ENCODE measurements at regions not wholly inside any gene's neighbourhood (a gene's known extent, or its start where the extent isn't known, plus 50 kb on each side); places are given as distances from the start of the nearest gene placed in this dataset.
A peak's percentile ranks its signal among the peaks of the same experiment; 100 is the strongest.

DNA sequence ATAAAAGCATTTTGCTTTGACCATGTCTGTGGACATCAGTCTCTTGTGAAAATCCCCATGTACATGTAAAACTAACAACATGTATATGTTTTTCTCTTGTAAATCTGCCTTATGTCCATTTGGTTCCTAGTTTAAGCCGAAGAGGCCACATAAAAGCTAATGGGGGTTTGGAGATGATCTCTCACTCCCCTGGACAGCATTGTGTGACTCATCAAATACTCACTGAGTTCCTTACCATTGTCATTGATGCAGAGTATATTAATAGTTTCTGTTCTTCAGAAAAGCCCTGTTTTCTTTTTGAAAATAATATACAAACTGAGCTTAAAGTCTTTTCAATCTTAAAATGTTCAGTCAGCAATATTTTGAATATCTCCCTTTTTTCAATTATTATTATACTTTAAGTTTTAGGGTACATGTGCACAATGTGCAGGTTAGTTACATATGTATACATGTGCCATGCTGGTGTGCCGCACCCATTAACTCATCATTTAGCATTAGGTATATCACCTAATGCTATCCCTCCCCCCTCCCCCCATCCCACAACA is 536.7 kb upstream of the HTR2A start:
- DNase-seq (ENCODE audit: low spot score), result no peak

DNA sequence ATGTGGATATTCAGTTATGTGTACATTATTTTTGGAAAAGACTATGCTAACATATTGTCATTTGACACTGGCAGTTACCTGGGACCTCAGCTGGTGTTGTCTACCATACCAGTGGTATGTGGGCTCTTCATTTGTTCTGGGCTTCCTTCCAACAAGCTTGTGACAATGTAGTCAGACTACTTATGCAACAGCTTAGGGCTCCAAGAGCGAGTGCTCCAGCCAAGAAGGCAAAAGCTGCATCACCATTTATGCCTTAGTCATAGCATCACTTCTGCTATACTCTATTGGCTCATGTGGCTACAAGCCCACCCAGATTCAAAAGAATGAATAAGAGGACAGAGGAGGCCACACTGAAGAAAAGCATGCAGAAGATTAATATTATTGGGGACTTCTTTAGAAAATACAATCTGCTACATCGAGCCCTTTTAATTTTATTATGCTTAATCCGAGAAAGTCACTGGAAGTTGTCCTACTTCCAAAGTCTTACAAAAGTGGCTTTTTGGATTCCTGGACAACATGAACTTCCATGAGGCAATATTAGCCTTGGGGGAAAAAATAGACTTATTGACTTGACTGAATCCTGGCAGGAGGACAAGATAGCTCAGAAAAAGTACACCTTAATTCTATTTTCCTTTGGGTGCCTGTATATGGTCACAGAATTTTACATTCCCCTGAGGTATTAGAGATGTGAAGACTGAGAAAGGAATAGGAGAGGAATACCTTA is 529.4 kb upstream of the HTR2A start:
- no peak for DNase-seq (ENCODE audit: low spot score)

DNA sequence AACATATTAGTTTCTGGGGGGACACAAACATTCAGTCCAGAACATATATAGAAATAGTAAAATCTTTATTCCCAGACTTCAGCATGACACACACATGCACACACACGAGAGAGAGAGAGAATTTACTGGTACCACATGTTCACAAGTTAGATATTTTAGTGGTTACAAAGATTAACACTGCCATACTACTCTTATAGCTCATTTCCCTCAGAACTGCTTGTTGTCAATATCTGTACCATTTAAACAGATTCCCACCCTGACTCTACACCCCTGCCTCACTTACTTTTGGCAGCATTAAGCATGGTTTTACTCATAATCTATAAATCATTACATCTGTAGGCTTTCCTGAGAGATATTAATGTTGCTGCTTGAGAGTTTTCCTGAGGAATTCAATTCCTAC is 524.7 kb upstream of the HTR2A start:
- DNase-seq (ENCODE audit: low spot score), result no peak

DNA sequence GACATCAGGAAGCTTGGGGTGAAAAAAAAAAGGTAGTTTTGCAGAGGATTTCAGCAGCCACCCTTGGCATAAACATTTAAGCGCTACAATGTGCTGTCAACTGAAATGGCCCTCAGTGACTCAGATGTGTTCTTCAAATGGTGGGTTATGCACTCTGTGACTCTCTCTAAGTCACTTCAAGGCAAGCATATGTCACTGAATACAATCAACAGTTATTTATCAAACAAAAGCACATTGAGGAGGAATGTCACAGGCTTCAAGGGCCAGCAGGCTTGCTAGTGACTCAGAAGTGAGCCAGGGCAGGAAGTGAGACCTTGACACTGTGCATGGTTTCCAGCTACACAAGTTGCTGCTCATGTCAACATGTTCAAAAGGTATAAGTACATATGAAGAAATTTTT is 523.7 kb upstream of the HTR2A start:
- no peak for DNase-seq (ENCODE audit: low spot score)

DNA sequence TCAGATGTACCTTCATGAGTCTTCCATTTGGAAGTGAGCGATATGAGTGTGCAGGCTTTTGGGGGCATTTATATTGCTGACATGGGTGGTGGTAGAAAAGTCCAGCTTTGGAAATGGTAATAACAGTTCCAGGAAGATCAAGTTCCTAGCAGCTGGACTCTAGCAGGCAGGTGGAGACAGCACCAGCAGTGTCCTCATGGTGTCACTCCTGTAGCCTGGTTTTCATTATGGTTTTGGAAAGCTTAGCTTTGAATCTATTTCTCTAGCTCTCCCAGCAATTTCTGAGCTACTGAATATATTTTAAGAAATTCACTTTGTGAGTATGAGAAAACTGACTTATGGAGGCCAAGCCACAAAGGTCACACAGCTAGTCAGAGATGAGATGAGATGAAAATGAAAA is 523.2 kb upstream of the HTR2A start:
- no peak for DNase-seq (ENCODE audit: low spot score)

DNA sequence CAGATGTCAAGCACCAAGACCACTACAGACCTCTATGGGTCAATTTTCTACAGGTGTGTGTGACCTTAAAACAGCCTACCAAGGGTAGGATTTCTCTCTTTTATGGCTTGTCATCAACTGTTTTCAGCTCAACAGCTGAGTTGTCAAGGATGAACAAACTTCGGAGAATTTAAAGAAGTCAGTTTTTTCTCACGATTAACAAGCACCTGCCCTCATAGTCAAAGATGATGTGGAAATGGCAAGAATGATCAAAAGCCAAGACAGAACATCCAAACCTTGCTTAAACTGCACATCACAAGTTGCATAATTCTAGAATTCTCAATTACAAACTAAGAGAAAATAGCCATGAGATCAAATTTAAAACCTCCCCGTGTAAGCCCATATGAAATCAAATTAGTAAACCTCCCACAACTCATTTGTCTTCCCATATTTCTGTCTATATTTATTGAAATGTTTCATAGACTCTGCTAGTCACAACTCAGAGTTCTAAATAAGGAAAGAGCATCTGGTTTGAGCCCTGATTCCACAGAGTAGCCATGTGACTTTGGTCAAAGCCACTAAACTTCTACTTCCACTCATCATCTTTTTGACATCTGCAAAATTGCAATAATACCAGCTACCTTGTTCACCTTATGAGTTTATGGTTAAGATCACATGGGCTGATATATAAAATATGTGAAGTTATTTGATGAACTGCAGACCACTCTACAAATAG is 521.5 kb upstream of the HTR2A start:
- no peak for DNase-seq (ENCODE audit: low spot score)

DNA sequence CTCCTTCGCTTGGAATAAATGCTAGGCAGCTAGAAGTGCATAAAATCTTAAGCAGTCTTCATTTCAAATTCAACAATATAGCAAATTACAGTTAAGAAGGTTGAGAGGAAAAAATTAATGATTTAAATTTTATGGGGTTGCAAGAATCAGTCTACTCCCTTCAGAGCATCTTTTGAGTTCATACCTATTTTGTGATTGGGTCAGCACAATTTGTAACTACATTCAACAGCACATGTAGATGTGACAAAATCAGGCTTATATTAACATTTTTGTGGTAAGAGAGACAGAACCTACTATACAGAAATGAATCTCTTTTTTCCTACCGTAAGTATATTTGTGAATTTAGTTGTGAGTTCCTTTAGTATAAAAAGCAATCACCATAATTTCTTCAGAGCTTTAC is 520.6 kb upstream of the HTR2A start:
- DNase-seq (ENCODE audit: low spot score), result no peak

DNA sequence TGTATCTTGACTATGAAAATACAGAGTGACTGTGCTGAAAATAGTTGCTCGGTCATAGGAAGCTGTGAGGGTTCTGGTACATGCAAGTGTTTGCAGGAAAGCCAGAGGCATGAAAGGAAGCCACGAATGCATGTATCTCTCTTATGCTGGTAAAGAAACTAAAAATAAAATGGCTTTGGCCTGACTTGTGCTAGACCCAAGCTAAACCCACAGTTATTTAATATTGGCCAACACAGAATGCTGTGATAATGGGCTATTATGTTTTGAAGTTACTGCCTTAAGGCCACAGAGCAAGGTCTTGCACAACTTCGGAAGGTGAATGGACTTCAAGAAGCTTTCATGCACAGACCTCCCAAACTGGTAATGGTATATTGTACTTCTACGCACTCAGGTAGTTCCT is 518.2 kb upstream of the HTR2A start:
- DNase-seq (ENCODE audit: low spot score), result no peak

DNA sequence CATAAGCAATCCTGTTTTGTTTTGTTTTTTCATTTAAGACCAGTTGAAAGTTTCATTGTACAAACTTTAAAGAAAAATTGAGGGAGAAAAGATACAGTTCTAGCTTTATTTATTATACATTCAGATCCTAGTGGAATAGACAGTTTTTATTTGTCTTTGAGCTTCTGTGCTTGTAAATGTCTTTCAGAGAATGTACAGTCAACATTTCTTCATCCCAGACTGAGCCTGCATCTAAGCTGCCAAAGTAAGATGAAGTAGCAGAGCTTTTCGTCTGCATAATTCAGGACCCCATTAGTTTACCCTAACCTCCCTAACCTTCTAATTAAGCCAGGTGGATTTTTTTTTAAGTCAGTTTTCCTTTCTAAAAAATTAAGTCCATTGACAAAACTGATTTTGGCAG is 516.7 kb upstream of the HTR2A start:
- DNase-seq (ENCODE audit: low spot score), result no peak

DNA sequence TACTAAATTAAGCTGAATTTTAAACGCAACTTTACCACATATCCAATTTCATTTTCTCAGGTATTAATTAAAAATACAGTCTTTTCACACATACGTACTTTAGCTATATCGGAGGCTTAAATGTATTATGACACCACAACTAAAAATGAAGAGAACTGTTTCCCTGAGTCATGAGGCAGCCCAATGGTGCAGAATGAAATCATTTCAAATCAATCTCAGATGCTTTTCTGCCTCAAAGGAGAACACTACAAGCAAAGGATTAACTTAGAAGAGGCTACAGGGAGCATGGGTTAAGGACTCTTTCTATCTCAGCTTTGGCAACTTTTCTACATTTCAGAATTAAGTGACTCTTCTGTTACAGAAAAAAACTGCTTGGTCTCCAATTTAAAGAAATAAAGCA is 516.3 kb upstream of the HTR2A start:
- DNase-seq (ENCODE audit: low spot score), result no peak

DNA sequence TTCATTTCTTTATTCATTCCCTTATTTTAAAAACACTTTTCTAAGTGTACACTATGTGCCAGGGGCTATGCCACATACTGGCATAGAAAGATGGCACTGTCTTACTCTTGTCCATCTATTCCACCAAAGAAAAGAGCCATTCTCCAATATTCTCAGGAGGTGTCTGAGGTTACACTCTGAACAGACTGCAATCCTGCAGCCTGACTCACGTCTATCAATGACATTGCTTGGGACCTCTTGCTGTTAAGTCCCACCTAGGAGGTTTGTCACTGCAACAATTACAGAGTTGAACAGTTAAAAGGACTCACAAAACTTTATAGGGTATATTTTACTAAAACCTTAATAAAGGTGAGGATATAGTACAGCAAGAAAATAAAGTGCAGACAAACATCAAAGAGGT is 512.9 kb upstream of the HTR2A start:
- no peak for DNase-seq (ENCODE audit: low spot score)

DNA sequence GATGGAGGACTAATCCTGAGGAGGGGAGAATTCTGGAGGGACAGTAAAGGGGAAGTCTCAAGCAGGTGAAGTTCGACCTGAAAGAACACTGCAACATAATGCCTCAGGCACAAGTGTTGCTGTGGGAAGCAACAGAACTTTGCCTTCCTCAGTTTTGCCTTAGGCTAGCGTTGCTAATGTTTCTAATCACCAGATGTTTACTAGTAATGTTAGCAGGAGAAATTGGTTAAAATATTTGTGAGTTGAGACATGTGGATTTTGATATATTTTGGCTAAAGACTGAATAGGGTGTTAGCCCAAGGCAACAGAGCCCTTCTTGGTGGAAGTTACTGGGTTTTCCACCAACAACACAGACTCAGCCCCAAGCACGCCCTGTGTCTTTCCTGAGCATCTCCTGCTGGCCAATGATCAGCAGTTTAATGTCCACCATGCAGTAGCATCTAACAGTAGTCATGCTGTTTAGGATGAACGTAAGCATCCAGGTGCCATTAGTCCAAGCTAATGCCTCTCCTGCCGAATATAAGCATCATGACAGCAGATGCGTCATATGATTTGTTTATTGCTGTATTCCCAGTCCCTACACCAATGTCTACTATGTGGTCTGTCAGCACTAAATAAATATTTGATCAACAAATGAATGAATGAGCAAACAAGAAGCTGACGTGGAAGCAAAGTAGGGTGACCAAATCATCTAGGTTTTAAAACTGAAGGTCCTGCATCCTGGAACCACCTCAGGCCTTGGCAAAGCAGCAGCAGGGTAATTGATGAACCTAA is 511.9 kb upstream of the HTR2A start:
- no peak for DNase-seq (ENCODE audit: low spot score)

DNA sequence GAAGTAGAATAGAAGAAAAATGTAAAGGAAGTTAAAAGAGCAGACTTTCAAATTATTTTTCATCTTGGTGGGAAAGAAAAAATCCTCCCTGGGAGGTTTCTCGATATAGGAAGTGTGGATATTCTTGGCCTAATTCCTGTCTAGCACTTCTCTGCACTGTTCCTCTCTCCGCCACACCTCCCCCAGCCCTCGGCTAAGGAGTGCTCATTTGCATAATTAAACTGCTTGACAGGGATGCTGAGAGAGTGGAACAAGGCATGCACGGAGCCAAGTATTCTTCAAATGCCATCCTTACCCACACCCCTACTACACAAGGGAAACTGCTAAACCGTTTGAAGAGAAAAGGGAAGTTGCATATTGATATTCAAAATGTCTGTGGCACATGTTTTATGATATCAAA is 511.0 kb upstream of the HTR2A start:
- no peak for DNase-seq (ENCODE audit: low spot score)

DNA sequence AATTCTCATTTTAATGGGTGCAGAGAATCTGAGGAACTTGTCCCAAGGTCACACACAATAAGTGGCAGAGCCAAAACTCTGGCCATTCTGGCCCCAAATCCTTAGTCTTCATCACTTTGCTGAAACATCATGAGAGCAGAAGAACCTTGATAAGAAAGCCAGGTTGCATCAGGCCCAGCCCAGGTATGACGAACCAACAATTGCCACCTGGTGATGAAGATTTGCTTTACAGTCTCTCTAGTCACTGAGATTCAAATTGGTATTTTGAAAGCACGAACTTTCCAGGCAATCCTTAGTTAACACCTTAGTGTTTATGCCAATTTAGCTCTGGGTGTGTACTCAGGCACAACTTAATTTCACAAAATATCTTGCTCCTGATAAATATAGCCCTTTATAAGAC is 502.7 kb upstream of the HTR2A start:
- DNase-seq (ENCODE audit: low spot score), result no peak

DNA sequence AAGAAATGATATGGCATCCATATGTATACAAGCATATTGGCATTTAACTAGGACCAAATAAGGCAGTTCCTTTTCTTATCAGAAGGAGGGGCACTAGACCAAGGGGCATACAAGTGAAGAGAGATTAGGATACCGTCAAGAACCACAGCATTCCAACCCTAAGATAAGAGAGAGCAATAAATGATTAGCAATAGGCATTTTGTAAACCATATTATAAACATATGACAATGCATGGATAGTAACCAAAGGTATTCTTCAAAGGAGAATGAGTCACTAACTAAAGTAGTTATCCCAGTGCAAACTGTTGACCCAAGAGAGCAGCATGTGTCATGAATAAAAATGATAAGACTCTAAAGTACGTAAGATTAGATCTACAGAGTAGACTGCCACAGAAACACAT is 500.9 kb upstream of the HTR2A start:
- DNase-seq (ENCODE audit: low spot score), result peak; percentile 2

DNA sequence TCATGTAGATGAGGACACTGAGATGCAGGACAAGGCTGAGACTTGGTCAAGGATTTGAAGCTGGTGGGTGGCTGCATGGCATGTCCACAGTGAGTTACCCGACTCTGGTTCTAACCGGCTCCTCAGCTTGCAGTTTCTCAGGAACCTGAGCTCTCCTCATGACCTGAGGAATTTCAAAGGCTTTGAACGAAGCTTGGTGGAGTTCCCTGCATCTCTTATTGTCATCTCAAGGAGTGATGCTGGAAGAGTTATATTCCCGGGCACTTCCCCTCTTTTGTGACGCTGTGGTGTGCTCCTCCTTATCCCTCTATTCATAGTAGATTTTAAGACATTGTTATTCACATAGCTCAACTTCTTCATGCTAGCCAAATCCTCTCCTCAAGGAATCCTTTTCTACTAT is 500.1 kb upstream of the HTR2A start:
- no peak for DNase-seq (ENCODE audit: low spot score)

DNA sequence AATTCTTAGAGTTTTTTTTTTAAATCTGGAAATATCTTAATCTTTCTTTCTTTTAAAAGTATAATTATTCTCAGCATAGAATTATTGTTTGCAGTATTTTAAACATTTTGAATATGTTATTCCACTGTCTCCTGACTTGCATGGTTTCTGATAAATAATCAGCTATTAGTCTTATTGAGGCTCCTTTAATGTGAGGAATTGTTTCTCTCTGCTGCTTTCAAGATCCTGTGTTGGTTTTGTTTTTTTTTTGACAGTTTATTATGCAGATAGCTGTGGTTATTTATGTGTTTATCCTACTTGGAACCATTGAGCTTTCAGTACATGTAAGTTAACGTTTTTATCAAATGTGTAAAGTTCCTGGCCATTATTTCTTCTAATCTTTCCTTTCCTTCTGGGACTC is 477.9 kb upstream of the HTR2A start:
- DNase-seq (ENCODE audit: low spot score), result no peak

DNA sequence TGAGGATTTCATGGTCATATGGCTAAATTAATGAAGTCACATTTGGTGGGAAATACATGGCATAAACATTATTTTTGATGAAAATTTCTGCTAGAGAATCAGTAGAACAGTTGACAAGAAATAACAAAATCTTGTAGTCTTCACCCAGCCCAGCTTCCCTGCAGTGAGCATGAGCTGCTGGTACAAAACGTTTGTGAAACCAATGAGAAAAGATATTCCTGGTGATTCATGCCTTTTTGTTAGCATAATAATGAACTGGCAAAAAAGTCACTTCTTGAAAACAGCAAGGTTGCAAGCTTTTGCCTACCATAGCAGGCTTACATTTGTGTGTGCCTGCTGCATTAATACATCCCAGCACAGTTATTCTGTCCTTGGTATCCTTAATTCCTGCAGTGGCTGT is 475.9 kb upstream of the HTR2A start:
- no peak for DNase-seq (ENCODE audit: low spot score)

DNA sequence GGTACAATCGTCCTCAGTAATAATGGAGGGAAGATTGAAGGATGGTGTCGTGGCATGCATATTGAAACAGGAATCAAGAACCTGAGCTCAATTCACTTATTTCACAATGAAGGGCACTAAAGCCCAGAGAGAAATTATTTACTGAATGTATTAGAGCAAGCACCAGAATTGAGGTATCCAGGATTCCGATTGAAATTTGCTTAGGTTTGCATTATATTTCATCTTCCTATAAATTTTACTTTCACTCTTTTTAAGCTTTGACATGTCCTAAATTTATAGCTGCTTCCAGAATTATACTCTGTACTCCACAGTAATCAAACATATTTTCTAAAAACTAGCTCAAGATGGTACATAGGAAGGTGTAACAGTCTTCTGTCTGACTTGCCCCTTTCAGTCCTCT is 454.9 kb upstream of the HTR2A start:
- no peak for DNase-seq (ENCODE audit: low spot score)

DNA sequence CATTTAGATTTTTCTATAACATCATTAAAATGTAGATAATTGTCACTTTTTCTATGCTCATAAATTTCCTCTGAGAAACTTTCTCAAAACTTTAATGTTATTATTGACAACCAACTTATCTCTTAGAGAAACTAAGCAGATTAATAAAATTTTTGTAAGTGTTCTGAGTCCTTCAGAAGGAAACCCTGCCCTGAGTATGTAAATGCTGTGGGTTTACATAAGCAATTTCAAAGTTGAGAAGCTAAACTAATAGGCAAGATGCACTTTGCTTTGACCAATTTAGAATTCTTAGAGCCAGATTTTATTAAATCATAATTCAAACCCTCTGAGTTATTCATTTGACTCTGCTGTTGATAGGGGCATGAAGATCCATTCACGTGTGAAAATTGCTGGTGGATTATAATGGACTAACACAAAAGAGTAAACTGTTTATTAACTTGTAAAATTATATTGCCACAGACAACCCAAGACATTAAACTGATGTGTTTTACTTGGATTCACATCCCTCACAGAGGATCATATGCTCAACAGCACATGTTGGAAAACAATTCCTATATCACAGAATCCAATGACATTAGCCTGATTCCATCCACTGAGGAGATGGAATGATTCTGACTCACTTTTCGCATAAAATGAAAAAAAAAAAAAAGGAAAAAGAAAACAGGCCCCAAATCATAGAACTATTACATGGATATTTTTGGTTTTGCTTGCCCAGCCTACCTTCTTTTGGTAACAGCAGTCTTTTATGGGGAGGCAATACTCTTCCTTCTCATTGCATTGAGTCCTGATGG is 453.7 kb upstream of the HTR2A start:
- DNase-seq (ENCODE audit: low spot score), result no peak

DNA sequence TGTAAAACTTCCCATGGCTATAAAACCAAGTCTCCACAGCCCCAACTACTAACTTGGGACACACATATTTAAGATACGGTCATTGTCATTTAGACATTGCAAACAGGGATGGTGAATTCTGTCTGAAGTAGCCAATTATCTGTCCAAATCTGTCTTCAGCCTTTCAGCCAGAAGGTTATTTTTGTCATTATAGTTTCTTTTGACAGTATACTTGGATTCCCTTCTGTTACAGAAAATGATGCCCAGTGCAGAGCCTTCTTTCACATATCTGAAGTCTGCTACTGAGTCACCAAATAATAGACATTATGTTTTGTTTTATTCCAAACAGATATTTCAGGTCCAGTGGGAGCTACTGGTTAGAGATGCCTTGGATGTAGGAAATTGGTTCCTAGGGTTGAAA is 452.4 kb upstream of the HTR2A start:
- no peak for DNase-seq (ENCODE audit: low spot score)

Measured in LoVo (cell line).